HG03139 (cell line): ENCODE measurements at regions not wholly inside any gene's neighbourhood (a gene's known extent, or its start where the extent isn't known, plus 50 kb on each side); places are given as distances from the start of the nearest gene placed in this dataset.
"Not testable (repeated sequence)": the region's sequence is repeated elsewhere in the genome, so short reads cannot be mapped to it uniquely, and the experiment has no call there.

ENCODE experiments used
- ATAC-seq: cut with Tn5 transposase; IDR thresholded peaks from one replicate; pipeline ENCODE4 v1.9.1; 2021; ENCODE audit not compliant: unreplicated experiment

- no peak for ATAC-seq
Observed at GRCh38 chr1:9441451-9442133, 97.7 kb upstream of the SLC25A33 start.

- no peak for ATAC-seq
Observed at GRCh38 chr1:9442278-9442846, 96.9 kb upstream of the SLC25A33 start.

GRCh38 chr1:9442986-9443385 lies 96.3 kb upstream of the SLC25A33 start:
- ATAC-seq, result no peak

- ATAC-seq, result no peak
Observed at GRCh38 chr1:9443913-9444445, 95.3 kb upstream of the SLC25A33 start.

- ATAC-seq, result no peak
Observed at GRCh38 chr1:9444532-9444931, 94.7 kb upstream of the SLC25A33 start.

- ATAC-seq, result not testable (repeated sequence)
Observed at GRCh38 chr1:9445081-9445480, 94.2 kb upstream of the SLC25A33 start.

GRCh38 chr1:9447215-9447960 lies 91.9 kb upstream of the SLC25A33 start:
- no peak for ATAC-seq

GRCh38 chr1:9448132-9449109 lies 90.8 kb upstream of the SLC25A33 start:
- no peak for ATAC-seq

- ATAC-seq, result no peak
Observed at GRCh38 chr1:9449110-9449627, 90.1 kb upstream of the SLC25A33 start.

- no peak for ATAC-seq
Observed at GRCh38 chr1:9449976-9450696, 89.1 kb upstream of the SLC25A33 start.

GRCh38 chr1:9451081-9451480 lies 88.2 kb upstream of the SLC25A33 start:
- no peak for ATAC-seq

- no peak for ATAC-seq
Observed at GRCh38 chr1:9452516-9453140, 86.6 kb upstream of the SLC25A33 start.

- no peak for ATAC-seq
Observed at GRCh38 chr1:9453375-9453774, 85.9 kb upstream of the SLC25A33 start.

GRCh38 chr1:9453779-9454418 lies 85.4 kb upstream of the SLC25A33 start:
- ATAC-seq, result no peak

- no peak for ATAC-seq
Observed at GRCh38 chr1:9454494-9455066, 84.7 kb upstream of the SLC25A33 start.

- ATAC-seq, result no peak
Observed at GRCh38 chr1:9455487-9456234, 83.6 kb upstream of the SLC25A33 start.

GRCh38 chr1:9456833-9457232 lies 82.4 kb upstream of the SLC25A33 start:
- no peak for ATAC-seq
